ENCODE measurements at regions not wholly inside any gene's neighbourhood (a gene's known extent, or its start where the extent isn't known, plus 50 kb on each side); places are given as distances from the start of the nearest gene placed in this dataset.

DNA sequence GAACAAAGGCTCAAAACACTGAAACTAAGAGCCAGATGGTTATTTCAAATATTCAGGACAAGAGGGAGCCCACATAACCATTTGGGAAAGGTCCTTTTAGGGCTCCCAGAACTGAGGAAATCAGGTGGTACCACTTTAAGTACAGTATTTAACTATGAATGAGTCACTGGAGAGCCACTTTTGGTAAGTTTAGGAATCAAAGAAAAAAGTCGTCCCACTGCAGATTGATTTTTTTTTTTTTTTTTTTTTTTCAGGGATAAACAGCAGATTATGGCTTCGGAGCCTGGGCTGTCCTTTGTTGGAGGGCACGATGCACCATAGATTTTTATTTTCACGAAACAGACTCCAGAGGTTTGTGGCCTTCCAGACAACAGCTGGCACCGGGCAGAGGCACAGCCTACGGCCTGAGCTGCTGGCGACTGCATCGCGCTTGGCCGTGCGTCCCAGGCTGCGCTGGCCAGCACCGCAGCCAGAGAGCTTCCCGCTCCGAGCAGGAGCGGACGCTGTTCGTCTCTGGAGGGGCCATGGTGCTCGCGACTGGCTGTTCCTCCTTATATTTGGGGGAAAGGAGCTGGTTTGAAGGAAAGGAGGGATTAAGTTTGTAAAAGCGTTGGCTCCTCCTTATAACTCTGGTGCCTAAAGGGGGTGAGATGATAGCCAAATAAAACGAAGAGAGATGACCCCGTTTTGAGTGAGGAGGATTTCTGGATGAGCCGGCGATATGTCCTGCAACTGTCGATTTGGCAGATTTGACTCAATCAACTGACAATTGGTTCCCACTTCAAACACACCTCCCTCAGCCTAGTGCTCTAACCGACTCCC lies 152.9 kb upstream of the GOLIM4 start:
- TF ChIP-seq, protein P1, sequence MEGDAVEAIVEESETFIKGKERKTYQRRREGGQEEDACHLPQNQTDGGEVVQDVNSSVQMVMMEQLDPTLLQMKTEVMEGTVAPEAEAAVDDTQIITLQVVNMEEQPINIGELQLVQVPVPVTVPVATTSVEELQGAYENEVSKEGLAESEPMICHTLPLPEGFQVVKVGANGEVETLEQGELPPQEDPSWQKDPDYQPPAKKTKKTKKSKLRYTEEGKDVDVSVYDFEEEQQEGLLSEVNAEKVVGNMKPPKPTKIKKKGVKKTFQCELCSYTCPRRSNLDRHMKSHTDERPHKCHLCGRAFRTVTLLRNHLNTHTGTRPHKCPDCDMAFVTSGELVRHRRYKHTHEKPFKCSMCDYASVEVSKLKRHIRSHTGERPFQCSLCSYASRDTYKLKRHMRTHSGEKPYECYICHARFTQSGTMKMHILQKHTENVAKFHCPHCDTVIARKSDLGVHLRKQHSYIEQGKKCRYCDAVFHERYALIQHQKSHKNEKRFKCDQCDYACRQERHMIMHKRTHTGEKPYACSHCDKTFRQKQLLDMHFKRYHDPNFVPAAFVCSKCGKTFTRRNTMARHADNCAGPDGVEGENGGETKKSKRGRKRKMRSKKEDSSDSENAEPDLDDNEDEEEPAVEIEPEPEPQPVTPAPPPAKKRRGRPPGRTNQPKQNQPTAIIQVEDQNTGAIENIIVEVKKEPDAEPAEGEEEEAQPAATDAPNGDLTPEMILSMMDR (conservative IDR thresholded peaks at IDR 0.05; ENCODE audit: low read depth, low read length): no peak
- no peak for TF ChIP-seq CEBPB (IDR thresholded peaks at IDR 0.05; ENCODE audit: low read depth, low read length)
- TF ChIP-seq POLR2A (IDR thresholded peaks at IDR 0.05; ENCODE audit: low read depth, low read length): no peak
- no peak for TF ChIP-seq MAFK (IDR thresholded peaks at IDR 0.05; ENCODE audit: low read depth, low read length)
- no peak for TF ChIP-seq MXI1 (IDR thresholded peaks at IDR 0.05; ENCODE audit: borderline replicate concordance, low read depth, low read length)
- no peak for TF ChIP-seq ELK1 (IDR thresholded peaks at IDR 0.05; ENCODE audit: borderline replicate concordance, low read depth, low read length)
- no peak for TF ChIP-seq BHLHE40 (IDR thresholded peaks at IDR 0.05; ENCODE audit: low read depth, low read length)
- no peak for TF ChIP-seq FOS (IDR thresholded peaks at IDR 0.05; ENCODE audit: low read depth, low read length)
- TF ChIP-seq RCOR1 (IDR thresholded peaks at IDR 0.05; ENCODE audit: insufficient replicate concordance, low read length): no peak
- TF ChIP-seq RAD21 (IDR thresholded peaks at IDR 0.05; ENCODE audit: low read length): no peak
- TF ChIP-seq MAZ (IDR thresholded peaks at IDR 0.05; ENCODE audit: borderline replicate concordance, low read depth, low read length): no peak
